Loucy (cell line): ENCODE measurements at regions not wholly inside any gene's neighbourhood (a gene's known extent, or its start where the extent isn't known, plus 50 kb on each side); places are given as distances from the start of the nearest gene placed in this dataset.

Source experiments
- H2AFZ ChIP-seq: fragments of 200-600 bp; sonication (generic); 2 replicates; pipeline ENCODE4 v1.6.0; 2016; ENCODE audit warnings: antibody characterized with exemption, mild to moderate bottlenecking, low read length, moderate library complexity
- H3F3A ChIP-seq: fragments of 200-600 bp; 2 replicates; pipeline ENCODE4 v1.6.0; 2016; ENCODE audit warnings: antibody characterized with exemption, low read depth, mild to moderate bottlenecking
- H3K27me3 ChIP-seq: fragments of 200-600 bp; sonication (generic); 2 replicates; pipeline ENCODE4 v1.6.1; 2014; ENCODE audit warnings: low read length, mild to moderate bottlenecking; ENCODE audit not compliant: insufficient read depth, poor library complexity, severe bottlenecking
- H3K36me3 ChIP-seq: fragments of 200-600 bp; sonication (generic); 2 replicates; pipeline ENCODE4 v1.6.1; 2016; ENCODE audit warnings: low read length; ENCODE audit not compliant: insufficient read depth
- H3K4me1 ChIP-seq: fragments of 200-600 bp; sonication (generic); 2 replicates; pipeline ENCODE4 v1.5.1; 2014; ENCODE audit warnings: low read length, mild to moderate bottlenecking; ENCODE audit not compliant: insufficient read depth, poor library complexity, severe bottlenecking
- H3K4me2 ChIP-seq: fragments of 200-600 bp; sonication (generic); 2 replicates; pipeline ENCODE4 v1.6.0; 2014; ENCODE audit warnings: antibody characterized with exemption, low read length, low read depth, mild to moderate bottlenecking; ENCODE audit not compliant: poor library complexity, severe bottlenecking
- H3K4me3 ChIP-seq: fragments of 200-600 bp; sonication (generic); 2 replicates; pipeline ENCODE4 v1.5.1; 2014; ENCODE audit warnings: low read length, mild to moderate bottlenecking, mixed read lengths; ENCODE audit not compliant: poor library complexity, severe bottlenecking
- H3K79me2 ChIP-seq: fragments of 200-600 bp; sonication (generic); 2 replicates; pipeline ENCODE4 v1.6.1; 2014; ENCODE audit warnings: low read length; ENCODE audit not compliant: insufficient read depth
- H3K9ac ChIP-seq: fragments of 200-600 bp; sonication (generic); 2 replicates; pipeline ENCODE4 v1.6.0; 2014; ENCODE audit warnings: mild to moderate bottlenecking, low read depth, low read length, moderate library complexity; ENCODE audit not compliant: poor library complexity, severe bottlenecking
- H3K9me2 ChIP-seq: fragments of 200-600 bp; sonication (generic); replicated peaks from 2 replicates; pipeline ENCODE4 v1.6.1; 2016; ENCODE audit warnings: low read depth, low read length, mixed read lengths
- H3K9me3 ChIP-seq: fragments of 200-600 bp; sonication (generic); 2 replicates; pipeline ENCODE4 v1.6.1; 2014; ENCODE audit warnings: mild to moderate bottlenecking, antibody characterized with exemption, low read length, low read depth; ENCODE audit not compliant: insufficient read depth
- H4K20me1 ChIP-seq: fragments of 200-600 bp; sonication (generic); 2 replicates; pipeline ENCODE4 v1.6.0; 2014; ENCODE audit warnings: antibody characterized with exemption, low read length, mild to moderate bottlenecking; ENCODE audit not compliant: insufficient read depth, poor library complexity, severe bottlenecking
- EZH2phosphoT487 ChIP-seq: fragments of 200-600 bp; IDR thresholded peaks from 2 replicates; pipeline ENCODE4 v1.6.1; 2018; ENCODE audit warnings: antibody characterized with exemption, mild to moderate bottlenecking, moderate library complexity, borderline replicate concordance
- TF ChIP-seq, protein P1 (sequence below): fragments of 200-600 bp; sonication (generic); conservative IDR thresholded peaks from 2 replicates; pipeline ENCODE4 v1.5.1; 2014; ENCODE audit warnings: mild to moderate bottlenecking, antibody characterized with exemption, low read length

DNA sequence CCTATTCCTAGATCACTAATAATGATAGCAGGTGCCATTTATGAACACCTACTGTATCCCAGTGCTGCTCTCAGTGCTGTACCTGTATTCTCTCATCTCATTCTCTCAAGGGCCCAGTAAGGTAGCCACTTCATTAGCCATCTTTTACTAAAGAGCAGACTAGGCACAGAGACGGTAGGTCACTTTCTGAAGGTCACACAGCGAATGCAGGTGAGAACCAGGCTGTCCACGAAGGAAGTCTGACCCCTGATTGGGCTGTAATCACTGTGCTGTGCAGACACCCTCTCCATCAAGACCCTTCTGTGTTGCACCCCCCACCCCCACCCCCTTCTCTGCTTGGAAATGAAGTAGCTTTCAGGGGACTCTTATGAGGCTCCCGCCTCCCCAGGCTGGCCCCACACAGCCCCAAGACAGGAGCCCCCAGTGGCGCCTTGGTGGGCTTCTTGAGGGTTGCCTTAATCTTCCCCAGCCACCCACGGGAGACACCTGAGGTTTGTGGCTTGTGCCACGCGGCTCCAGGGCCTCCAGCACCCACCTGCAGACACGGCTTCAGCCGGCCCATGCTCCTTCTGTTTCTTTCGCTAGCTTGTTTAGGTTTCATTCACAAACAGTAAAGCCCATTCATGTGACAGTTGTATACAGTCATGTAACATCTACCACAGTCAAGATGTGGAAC, 81.7 kb upstream of the FAM20C start:
- no peaks in the 10 kb centered on the region for H3K9me2 ChIP-seq
- H3F3A ChIP-seq, result no peaks in the 10 kb centered on the region
- no peaks in the 10 kb centered on the region for H3K27me3 ChIP-seq
- H4K20me1 ChIP-seq, result no peaks in the 10 kb centered on the region
- H3K4me2 ChIP-seq, result no peak overlapping the region
- H3K9me3 ChIP-seq, result peaks cover 21% of the 10 kb centered on the region; the same call in 1 of the 2 replicates
- H2AFZ ChIP-seq, result no peak overlapping the region
- no peaks in the 10 kb centered on the region for H3K79me2 ChIP-seq
- no peak overlapping the region for H3K9ac ChIP-seq
- H3K4me1 ChIP-seq, result no peaks in the 10 kb centered on the region
- H3K36me3 ChIP-seq, result no peaks in the 10 kb centered on the region
- TF ChIP-seq, protein P1, sequence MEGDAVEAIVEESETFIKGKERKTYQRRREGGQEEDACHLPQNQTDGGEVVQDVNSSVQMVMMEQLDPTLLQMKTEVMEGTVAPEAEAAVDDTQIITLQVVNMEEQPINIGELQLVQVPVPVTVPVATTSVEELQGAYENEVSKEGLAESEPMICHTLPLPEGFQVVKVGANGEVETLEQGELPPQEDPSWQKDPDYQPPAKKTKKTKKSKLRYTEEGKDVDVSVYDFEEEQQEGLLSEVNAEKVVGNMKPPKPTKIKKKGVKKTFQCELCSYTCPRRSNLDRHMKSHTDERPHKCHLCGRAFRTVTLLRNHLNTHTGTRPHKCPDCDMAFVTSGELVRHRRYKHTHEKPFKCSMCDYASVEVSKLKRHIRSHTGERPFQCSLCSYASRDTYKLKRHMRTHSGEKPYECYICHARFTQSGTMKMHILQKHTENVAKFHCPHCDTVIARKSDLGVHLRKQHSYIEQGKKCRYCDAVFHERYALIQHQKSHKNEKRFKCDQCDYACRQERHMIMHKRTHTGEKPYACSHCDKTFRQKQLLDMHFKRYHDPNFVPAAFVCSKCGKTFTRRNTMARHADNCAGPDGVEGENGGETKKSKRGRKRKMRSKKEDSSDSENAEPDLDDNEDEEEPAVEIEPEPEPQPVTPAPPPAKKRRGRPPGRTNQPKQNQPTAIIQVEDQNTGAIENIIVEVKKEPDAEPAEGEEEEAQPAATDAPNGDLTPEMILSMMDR, result no peak
- no peak for TF ChIP-seq EZH2phosphoT487
- H3K4me3 ChIP-seq, result no peak overlapping the region

GRCh38 chr7:111591-111990, 80.8 kb upstream of the FAM20C start:
- no peak for TF ChIP-seq EZH2phosphoT487
- TF ChIP-seq, protein P1, result no peak
- no peaks in the 10 kb centered on the region for H3F3A ChIP-seq
- no peaks in the 10 kb centered on the region for H3K9me2 ChIP-seq
- H3K4me2 ChIP-seq, result no peak overlapping the region
- H4K20me1 ChIP-seq, result no peaks in the 10 kb centered on the region
- H3K9me3 ChIP-seq, result peaks cover 23% of the 10 kb centered on the region; the same call in 1 of the 2 replicates
- no peaks in the 10 kb centered on the region for H3K4me1 ChIP-seq
- no peak overlapping the region for H3K4me3 ChIP-seq
- no peak overlapping the region for H2AFZ ChIP-seq
- no peaks in the 10 kb centered on the region for H3K27me3 ChIP-seq
- no peak overlapping the region for H3K9ac ChIP-seq
- no peaks in the 10 kb centered on the region for H3K36me3 ChIP-seq
- H3K79me2 ChIP-seq, result no peaks in the 10 kb centered on the region

DNA sequence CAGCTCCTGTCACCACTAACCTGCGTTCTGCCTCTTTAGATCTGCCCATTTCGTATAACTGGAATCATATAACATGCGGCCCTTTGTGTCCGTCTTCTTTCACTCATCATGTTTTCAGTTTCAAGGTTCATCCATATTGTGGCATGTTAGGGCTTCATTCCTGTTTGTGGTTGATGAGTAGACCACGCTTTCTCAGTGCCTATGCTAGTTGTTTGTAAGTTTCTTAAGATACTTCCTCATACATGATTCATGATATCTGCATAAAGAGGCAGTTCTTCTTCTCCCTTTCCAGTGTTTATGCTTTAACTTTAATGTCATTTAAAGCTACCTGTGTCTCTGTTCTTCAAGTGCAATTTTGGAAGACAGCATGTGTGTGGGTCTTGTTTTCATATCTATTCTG, 79.5 kb upstream of the FAM20C start:
- H3K4me3 ChIP-seq, result no peak overlapping the region
- H2AFZ ChIP-seq, result no peak overlapping the region
- no peak overlapping the region for H3K9ac ChIP-seq
- H3K36me3 ChIP-seq, result no peaks in the 10 kb centered on the region
- no peaks in the 10 kb centered on the region for H3K4me1 ChIP-seq
- H3K9me3 ChIP-seq, result peaks cover 23% of the 10 kb centered on the region; the same call in 1 of the 2 replicates
- H3K9me2 ChIP-seq, result no peaks in the 10 kb centered on the region
- H3F3A ChIP-seq, result no peaks in the 10 kb centered on the region
- H3K4me2 ChIP-seq, result no peak overlapping the region
- TF ChIP-seq EZH2phosphoT487, result no peak
- TF ChIP-seq, protein P1, result no peak
- no peaks in the 10 kb centered on the region for H4K20me1 ChIP-seq
- no peaks in the 10 kb centered on the region for H3K27me3 ChIP-seq
- H3K79me2 ChIP-seq, result no peaks in the 10 kb centered on the region
